Hepatocyte (in vitro differentiated cells): ENCODE measurements at regions not wholly inside any gene's neighbourhood (a gene's known extent, or its start where the extent isn't known, plus 50 kb on each side); places are given as distances from the start of the nearest gene placed in this dataset.

Source experiments
- DNase-seq: peaks from one replicate; pipeline ENCODE4 v3.0.0-alpha.2; 2016; ENCODE audit warnings: low spot score
- H2AFZ ChIP-seq: fragments of 200-600 bp; sonication (generic); 2 replicates; pipeline ENCODE4 v1.6.0; 2016; ENCODE audit warnings: antibody characterized with exemption, mild to moderate bottlenecking
- H3K27ac ChIP-seq: fragments of 200-600 bp; sonication (generic); 2 replicates; pipeline ENCODE4 v1.5.1; 2016; ENCODE audit warnings: mild to moderate bottlenecking
- H3K27me3 ChIP-seq: fragments of 200-600 bp; sonication (generic); 2 replicates; pipeline ENCODE4 v1.6.1; 2016
- H3K36me3 ChIP-seq: fragments of 200-600 bp; sonication (generic); replicated peaks from 2 replicates; pipeline ENCODE4 v1.5.1; 2016; ENCODE audit warnings: low read depth; ENCODE audit not compliant: insufficient read depth
- H3K4me1 ChIP-seq: fragments of 200-600 bp; sonication (generic); 2 replicates; pipeline ENCODE4 v1.5.1; 2016; ENCODE audit warnings: mild to moderate bottlenecking, moderate library complexity; ENCODE audit not compliant: insufficient read depth
- H3K4me2 ChIP-seq: fragments of 200-600 bp; sonication (generic); 2 replicates; pipeline ENCODE4 v1.6.0; 2016
- H3K4me3 ChIP-seq: fragments of 200-600 bp; sonication (generic); 2 replicates; pipeline ENCODE4 v1.5.1; 2016; ENCODE audit warnings: mild to moderate bottlenecking
- H3K79me2 ChIP-seq: fragments of 200-600 bp; sonication (generic); 2 replicates; pipeline ENCODE4 v1.6.0; 2017; ENCODE audit warnings: mild to moderate bottlenecking
- H3K9me2 ChIP-seq: fragments of 200-600 bp; sonication (generic); replicated peaks from 2 replicates; pipeline ENCODE4 v1.6.0; 2017; ENCODE audit warnings: mild to moderate bottlenecking; ENCODE audit not compliant: insufficient read depth
- H3K9me3 ChIP-seq: fragments of 200-600 bp; sonication (generic); 2 replicates; pipeline ENCODE4 v1.5.1; 2016; ENCODE audit warnings: low read depth, mild to moderate bottlenecking
- H4K20me1 ChIP-seq: fragments of 200-600 bp; sonication (generic); 2 replicates; pipeline ENCODE4 v1.6.0; 2016; ENCODE audit warnings: mild to moderate bottlenecking; ENCODE audit not compliant: insufficient read depth, poor library complexity, severe bottlenecking
- CTCF ChIP-seq: fragments of 200-600 bp; sonication (generic); IDR thresholded peaks from 2 replicates; pipeline ENCODE4 v1.5.1; 2016; ENCODE audit warnings: antibody characterized with exemption, mild to moderate bottlenecking; ENCODE audit not compliant: poor library complexity
- EZH2 ChIP-seq: fragments of 200-600 bp; sonication (generic); IDR thresholded peaks from 2 replicates; pipeline ENCODE4 v1.6.1; 2016; ENCODE audit warnings: antibody characterized with exemption, mild to moderate bottlenecking, borderline replicate concordance
- EZH2phosphoT487 ChIP-seq: fragments of 200-600 bp; sonication (generic); IDR thresholded peaks from one replicate; pipeline ENCODE4 v1.6.1; 2018; ENCODE audit warnings: antibody characterized with exemption, mild to moderate bottlenecking, low read depth, moderate library complexity; ENCODE audit not compliant: unreplicated experiment, severe bottlenecking
- WGBS: methylation state at CpG from one replicate; pipeline ENCODE4 v1.1.6; 2016; ENCODE audit warnings: low lambda C conversion rate; ENCODE audit errors: missing lambda C conversion rate; 5-methylcytosine and 5-hydroxymethylcytosine counted together

DNA sequence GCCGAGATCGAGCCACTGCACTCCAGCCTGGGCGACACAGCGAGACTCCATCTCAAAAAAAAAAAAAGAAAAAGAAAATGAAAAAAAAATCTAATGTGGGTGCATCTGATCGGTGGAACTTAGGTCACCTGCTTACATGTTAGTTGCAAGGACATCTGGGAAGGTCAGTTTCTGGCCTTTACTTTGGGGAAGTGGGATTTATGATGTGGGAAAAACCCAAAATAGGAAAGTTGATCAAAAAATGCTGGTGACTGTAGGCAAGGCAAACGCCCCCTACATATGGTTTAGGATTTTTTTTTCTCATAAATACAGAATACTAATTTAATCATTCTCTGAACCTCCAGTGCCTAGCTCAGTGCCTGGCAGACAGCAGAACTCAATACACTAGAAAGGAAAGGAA lies 69.2 kb upstream of the PIM1 start:
- H3K4me1 ChIP-seq = peaks cover 41% of the 10 kb centered on the region
- no peaks in the 10 kb centered on the region for H3K27me3 ChIP-seq
- no peak overlapping the region for H2AFZ ChIP-seq
- no peak overlapping the region for H3K4me2 ChIP-seq
- H3K9me3 ChIP-seq = no peaks in the 10 kb centered on the region
- H3K9me2 ChIP-seq = no peaks in the 10 kb centered on the region
- no peak overlapping the region for H3K4me3 ChIP-seq
- no peaks in the 10 kb centered on the region for H3K36me3 ChIP-seq
- 92% methylated on average over 6 of the region's 6 CpGs for WGBS
- no peak overlapping the region for H3K27ac ChIP-seq
- no peaks in the 10 kb centered on the region for H4K20me1 ChIP-seq
- DNase-seq = no peak
- no peak for TF ChIP-seq EZH2phosphoT487
- no peak for TF ChIP-seq EZH2
- no peak for TF ChIP-seq CTCF
- H3K79me2 ChIP-seq = no peaks in the 10 kb centered on the region

DNA sequence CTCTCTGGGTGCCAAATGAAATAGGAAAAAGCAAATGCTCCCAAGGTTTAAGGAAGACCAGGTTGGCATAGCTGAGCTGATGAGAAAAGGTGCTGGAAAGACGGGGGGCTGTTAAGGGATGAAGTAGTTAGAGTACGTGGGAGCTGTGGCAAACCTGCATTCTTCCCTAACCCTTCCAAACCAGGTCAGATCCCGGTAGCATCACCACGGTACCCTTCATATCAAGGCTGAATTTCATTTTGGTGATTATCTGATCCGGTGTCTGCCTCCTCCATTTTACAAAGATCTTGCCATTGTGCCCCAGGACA lies 68.0 kb upstream of the PIM1 start:
- no peak for TF ChIP-seq CTCF
- no peak for TF ChIP-seq EZH2phosphoT487
- TF ChIP-seq EZH2 = no peak
- no peaks in the 10 kb centered on the region for H3K9me2 ChIP-seq
- H3K4me2 ChIP-seq = peak overlapping the region; percentile 74
- H3K79me2 ChIP-seq = no peaks in the 10 kb centered on the region
- H3K27me3 ChIP-seq = no peaks in the 10 kb centered on the region
- no peak overlapping the region for H3K4me3 ChIP-seq
- peak overlapping the region; percentile 94 for H3K27ac ChIP-seq
- H2AFZ ChIP-seq = no peak overlapping the region
- no peak for DNase-seq
- WGBS = 56% methylated on average over 5 of the region's 5 CpGs
- H3K9me3 ChIP-seq = no peaks in the 10 kb centered on the region
- peaks cover 41% of the 10 kb centered on the region for H3K4me1 ChIP-seq
- no peaks in the 10 kb centered on the region for H3K36me3 ChIP-seq
- no peaks in the 10 kb centered on the region for H4K20me1 ChIP-seq

GRCh38 chr6:37102299-37103168 lies 67.4 kb upstream of the PIM1 start:
- H3K4me1 ChIP-seq = peaks cover 41% of the 10 kb centered on the region
- H3K27me3 ChIP-seq = no peaks in the 10 kb centered on the region
- no peaks in the 10 kb centered on the region for H3K9me2 ChIP-seq
- H2AFZ ChIP-seq = no peak overlapping the region
- DNase-seq = peak; percentile 95
- H3K27ac ChIP-seq = peak overlapping the region; percentile 94
- WGBS = 2% methylated on average over 35 of the region's 36 CpGs
- TF ChIP-seq EZH2 = no peak
- H3K79me2 ChIP-seq = no peaks in the 10 kb centered on the region
- H3K9me3 ChIP-seq = no peaks in the 10 kb centered on the region
- H3K36me3 ChIP-seq = no peaks in the 10 kb centered on the region
- peak overlapping the region; percentile 74 for H3K4me2 ChIP-seq
- no peak overlapping the region for H3K4me3 ChIP-seq
- H4K20me1 ChIP-seq = no peaks in the 10 kb centered on the region

- WGBS = 40% methylated on average over 10 of the region's 10 CpGs
- peak overlapping the region; percentile 94 for H3K27ac ChIP-seq
- H3K4me2 ChIP-seq = peak overlapping the region; percentile 74
- H3K27me3 ChIP-seq = no peaks in the 10 kb centered on the region
- H3K36me3 ChIP-seq = no peaks in the 10 kb centered on the region
- H3K4me3 ChIP-seq = no peak overlapping the region
- TF ChIP-seq CTCF (no peak), EZH2 (no peak), EZH2phosphoT487 (no peak)
- DNase-seq = peak; percentile 92
- no peaks in the 10 kb centered on the region for H3K79me2 ChIP-seq
- no peaks in the 10 kb centered on the region for H4K20me1 ChIP-seq
- peaks cover 41% of the 10 kb centered on the region for H3K4me1 ChIP-seq
- no peak overlapping the region for H2AFZ ChIP-seq
- no peaks in the 10 kb centered on the region for H3K9me3 ChIP-seq
- H3K9me2 ChIP-seq = no peaks in the 10 kb centered on the region
Measured at GRCh38 chr6:37103169-37104039, 66.5 kb upstream of the PIM1 start.
